ENCODE measurements at regions not wholly inside any gene's neighbourhood (a gene's known extent, or its start where the extent isn't known, plus 50 kb on each side); places are given as distances from the start of the nearest gene placed in this dataset.

GRCh38 chr2:189364607-189365006 is 76.7 kb upstream of the WDR75 start:
- no peak for TF ChIP-seq EZH2 (IDR thresholded peaks at IDR 0.05; ENCODE audit: low read depth, unreplicated experiment)
- TF ChIP-seq CTCF (conservative IDR thresholded peaks at IDR 0.05; ENCODE audit: low read depth in 2 of 2): no peak
- TF ChIP-seq POLR2AphosphoS5 (IDR thresholded peaks at IDR 0.05; ENCODE audit: low read depth): no peak
- TF ChIP-seq REST (IDR thresholded peaks at IDR 0.05; ENCODE audit: unreplicated experiment): no peak
- no peak for TF ChIP-seq JUNB (IDR thresholded peaks at IDR 0.05; ENCODE audit: unreplicated experiment)

Measured in GM23338 (cell line).